ENCODE measurements at regions not wholly inside any gene's neighbourhood (a gene's known extent, or its start where the extent isn't known, plus 50 kb on each side); places are given as distances from the start of the nearest gene placed in this dataset.

DNA sequence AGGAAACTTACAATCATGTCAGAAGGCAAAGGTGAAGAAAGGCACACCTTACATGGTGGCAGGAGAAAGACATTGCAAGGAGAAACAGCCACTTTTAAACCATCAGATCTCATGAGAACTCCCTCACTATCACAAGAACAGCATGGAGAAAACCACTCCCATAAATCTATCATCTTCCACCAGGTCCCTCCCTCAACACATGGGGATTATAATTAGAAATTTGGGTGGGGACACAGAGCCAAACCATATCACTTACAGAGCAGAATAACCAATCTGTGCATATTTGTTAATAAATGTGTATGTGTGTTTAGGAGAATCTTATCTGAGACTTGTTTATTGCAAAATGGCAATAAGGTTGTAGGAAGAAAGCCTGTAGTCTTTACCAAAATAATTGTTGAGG is 205.2 kb upstream of the ANO3 start:
- DNase-seq = no peak

DNA sequence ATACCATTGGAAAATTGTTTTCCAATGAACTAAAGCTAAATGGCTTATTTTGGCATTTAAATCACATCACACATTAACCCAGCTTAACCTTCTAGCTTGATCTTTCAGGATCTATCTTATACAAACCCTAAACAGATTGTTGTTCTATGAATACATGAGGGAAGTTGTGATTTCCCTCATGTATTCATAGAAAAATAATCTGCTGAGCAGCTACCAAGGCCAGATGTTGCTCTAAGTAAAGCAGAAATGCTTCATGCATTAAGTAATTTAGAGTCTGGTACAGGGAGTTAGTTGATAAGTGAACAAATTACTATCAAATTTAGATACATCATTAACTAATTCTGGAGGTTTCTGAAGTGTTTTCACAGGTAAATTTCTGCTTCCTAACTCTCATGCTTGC is 204.6 kb upstream of the ANO3 start:
- no peak for DNase-seq

DNA sequence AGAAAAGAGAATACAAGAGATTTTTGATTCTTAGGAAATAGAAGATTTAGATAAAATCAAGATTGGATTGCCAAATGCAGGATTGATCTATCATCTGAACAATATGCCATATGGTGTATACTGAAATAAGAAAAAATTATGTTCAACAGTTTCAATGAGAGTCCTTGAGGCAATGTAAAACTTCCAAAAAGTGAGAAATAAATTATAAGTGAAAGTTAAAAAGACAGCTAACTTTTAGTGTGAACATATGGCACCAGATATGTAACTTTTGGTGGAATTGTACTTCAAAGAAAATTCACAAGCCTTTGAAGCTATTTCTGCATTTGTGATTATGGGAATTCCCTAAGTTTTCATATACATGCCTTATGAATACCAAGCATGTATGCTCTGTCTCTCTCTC is 200.5 kb upstream of the ANO3 start:
- DNase-seq = no peak

DNA sequence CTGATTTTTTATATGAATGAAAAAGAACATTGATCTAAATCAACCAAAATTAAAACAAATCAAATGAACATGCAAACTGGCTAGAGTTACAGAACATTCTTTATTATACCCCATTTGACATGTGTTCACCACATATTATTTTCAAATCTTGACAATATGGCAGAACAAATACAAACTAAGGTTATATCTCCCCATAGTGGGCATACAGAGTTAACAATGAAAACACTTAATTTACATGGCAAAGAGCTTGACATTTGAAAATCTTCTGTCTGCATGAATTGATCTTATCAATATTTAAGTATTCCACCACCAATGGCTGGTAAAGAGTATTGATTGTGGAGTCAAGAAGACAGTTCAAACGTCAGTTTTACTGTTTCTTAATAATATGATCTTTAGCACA is 197.9 kb upstream of the ANO3 start:
- no peak for DNase-seq

DNA sequence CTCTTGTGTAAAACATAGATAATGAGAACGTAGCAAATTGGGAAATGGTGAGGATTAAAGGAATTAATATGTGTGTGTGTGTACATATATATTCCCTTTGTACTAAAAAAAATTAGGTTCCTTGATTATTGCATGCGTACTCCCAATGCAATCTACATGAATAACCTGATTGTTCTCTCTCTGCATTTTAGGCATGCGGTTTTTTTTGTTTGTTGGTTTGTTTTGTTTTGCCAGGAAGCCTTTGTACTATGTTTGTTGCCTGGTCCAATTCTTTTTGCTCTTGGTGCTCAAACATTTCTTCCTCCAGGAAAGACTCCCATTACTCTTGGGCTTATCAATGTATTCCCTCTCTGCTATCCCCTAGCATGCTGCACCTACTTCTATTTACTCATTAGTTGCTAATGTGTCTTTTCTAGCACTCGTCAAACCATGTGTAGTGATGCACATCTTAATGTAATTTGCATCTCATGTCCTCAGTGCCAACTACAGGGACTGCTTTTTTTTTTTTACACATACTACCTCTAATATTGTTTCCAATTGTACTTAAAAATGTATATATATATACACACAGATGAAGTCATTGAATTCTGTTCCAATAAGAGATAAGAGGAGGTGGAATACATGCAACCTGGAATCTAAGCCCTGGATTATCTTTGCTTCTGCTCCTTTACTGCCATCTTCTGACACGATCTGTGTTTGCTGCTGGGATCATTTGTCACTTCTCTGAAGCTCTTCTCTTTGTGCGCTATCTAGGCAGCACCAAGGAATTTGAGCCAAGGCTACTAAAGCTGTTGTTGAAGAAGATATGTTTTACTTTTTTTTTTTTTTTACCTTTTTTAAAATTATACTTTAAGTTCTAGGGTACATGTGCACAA is 197.2 kb upstream of the ANO3 start:
- peak; percentile 33 for DNase-seq

DNA sequence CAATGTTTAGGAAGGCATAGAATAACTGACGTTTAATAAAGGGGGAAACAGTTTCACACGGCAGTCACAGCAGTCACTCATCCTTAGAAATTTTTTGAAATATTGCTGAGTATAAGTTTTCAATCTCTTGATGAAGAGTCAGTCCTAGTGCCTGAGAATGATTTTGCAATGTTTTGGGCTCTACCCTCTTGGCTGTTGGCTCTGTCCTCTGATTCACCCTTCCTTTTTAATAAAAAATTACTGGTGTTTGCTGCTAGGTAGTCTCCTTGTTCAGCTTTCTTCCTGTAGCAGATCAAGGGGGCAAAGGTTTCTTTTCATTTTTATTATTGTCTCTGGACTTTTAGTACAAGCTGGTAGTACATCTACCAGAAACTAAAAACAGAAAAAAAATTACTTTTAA is 194.3 kb upstream of the ANO3 start:
- no peak for DNase-seq

DNA sequence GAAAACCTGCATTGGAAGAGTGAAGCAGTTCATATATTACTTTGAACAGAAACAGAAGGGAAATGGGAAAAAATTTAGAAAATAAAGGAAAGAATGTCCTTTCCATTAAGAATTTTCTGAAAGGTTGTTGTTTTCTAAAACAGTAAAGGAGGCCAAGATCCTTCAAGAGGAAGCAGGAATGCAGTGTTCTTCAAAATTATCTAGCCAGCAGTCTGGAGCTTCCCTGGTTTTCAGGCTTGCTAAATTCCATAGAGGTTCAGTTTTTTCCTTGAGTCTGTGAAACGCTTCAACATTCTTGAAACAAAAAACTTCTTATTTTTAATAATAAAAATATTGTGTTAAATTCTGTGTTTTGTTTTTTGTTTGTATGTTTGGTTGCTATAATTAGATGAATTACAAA is 189.0 kb upstream of the ANO3 start:
- no peak for DNase-seq

DNA sequence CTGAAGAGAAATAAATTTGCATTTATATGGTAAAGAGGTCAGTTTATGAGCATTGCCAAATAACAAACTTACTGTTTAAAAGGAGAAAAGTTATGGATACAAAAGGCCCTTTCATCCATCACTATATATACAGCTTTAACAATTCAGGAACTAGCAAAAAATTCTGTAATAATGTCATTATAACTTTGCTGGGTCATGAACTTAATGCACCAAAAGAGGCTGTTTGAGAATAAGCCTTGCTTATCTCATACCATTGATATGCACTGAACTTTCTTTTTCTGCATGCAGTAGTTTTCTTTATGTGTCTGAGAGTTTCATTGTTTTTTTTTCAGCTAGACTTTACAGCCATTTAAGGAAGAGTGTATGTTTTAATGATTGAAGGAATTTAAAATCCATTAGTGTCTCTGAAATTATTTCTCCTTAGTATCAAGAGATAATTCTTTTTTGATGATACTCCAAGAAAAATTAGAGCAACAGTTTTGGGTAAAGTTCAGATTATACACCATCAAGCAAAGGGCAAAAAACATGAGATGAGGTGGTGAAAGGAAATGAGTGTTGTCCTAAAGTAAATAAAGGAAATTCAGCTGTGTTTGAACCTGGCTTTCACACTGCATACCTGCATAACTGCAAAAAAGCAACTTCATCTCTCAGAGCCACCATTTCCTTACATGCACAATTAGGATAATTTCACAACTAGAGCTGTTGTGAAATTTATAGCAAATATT is 188.2 kb upstream of the ANO3 start:
- DNase-seq = no peak

DNA sequence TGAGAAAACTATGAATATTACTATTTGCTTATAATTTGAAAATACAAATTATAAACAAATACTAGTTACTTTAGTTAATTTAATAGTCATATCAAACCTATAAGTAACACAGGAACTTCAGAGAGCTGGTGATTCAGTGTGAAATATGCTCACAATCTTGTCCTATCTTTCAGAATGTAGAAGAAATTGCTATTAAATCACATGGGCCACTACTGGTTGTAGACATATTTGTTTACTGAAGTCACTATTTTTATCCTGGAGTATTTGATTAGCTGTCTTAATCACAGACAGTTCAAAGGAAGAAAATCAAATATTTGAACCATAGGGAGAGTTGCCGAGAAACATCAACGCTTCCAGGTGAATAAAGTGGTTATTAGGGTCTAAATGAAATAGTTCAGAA is 187.6 kb upstream of the ANO3 start:
- DNase-seq = no peak

DNA sequence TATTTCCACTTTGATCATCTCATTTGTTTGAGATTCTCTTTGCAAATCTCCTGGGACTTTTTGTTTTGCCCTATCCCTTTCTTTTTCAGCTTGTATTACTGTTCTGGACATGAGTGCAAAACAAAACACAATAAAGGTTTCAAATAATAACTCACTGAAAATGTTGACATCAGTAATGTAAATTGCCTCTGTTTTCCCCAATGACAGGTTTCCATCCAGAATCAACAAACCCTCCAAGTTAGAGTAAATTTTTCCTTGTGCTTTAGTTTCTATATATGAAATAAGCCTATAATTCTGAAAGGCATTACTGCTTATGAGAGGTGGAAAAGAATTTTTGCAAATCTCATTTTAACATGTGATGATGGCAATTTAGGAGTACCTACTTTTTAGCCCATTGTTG is 187.0 kb upstream of the ANO3 start:
- DNase-seq = no peak

DNA sequence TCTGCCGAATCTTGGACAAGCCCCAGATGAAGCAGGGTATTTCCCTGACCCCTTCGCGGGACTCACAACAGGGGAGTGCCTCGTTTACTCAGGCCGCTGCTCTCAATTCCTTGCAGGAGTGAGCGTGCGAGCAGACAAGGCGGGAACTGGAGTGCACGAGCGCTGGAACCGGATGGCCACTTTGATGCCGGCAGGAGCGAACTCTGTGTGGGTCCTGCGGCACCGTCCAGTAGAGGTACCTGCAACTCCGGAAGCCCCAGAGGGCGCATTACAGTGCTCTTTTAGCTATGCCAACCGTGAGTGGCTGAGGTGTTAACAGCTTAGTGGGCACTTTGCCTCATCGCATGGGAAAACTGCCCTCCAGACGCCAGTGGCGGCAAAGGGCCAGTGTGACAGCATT is 182.3 kb upstream of the ANO3 start:
- DNase-seq = no peak

DNA sequence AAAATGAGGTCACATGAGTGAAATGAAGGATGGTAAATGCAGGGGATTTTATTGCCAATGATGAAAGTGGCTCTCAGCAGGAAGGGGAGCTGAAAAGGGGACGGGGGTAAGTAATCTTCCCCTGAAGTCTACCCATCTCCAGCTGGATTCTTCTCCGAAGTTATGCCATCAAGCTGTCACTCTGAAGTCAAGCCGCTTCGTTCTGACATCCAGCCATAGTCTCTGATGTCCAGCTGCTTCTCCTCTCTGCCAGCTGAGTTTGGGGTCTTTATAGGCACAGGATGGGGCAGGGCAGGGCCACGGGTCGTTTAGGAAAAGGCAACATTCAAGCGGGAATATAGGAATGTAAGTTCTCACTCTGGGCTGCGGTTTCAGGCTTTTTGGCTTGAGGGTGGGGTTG is 181.9 kb upstream of the ANO3 start:
- no peak for DNase-seq

DNA sequence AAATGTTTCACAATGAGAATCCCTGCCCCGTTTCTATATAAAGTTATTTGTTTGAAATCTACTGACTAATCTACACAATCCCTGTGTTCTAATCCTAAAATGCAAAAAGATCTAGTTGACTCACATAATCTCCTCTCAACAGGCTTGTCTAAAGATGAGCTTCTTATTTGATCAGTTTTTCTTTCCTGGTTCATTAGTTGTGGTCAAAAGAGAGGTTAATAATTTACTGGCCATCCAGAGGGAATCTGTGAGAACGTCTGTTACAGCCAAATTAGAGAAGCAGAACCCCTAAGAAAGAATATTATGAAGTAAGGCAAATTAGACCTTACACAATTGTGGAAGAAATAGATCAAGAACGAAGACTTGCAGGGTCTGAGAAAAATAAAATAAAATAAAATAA is 173.7 kb upstream of the ANO3 start:
- DNase-seq = no peak

DNA sequence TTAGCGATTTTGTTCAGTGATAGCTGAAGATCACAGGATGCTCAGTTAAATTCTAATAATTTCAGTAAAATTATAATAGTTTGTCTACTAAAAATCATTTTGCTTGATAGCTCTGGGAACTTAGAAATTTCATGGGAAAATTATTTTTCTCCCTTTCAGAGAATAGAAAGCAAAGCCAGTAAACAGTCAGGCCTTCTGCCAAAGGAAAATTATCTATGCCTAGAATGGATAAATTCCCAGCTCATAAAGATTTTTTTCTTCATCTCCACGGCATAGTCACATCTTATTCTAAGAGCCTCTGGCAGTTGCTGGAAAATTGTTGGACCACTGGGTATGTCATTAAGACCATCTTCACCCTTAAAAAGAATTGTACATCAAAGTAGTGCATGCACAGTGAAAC is 169.6 kb upstream of the ANO3 start:
- no peak for DNase-seq

DNA sequence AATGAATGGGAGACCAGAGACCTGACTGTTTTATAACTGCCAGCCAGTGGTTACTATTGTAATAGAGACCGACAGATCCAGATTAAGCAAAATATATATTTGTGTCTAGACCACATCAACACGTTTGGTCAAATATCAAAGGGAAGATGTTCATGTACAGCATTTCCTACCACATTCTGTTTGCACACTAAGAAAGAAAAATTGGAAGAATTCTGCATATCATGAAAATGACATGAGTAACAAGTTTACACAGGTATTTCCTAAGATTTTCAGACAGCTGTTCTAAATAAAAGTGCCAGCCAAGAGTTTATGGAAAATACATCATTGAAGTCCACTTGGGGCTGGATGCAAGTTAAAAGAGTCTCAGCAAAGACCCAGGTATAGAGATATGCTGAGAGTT is 145.5 kb upstream of the ANO3 start:
- DNase-seq = no peak

DNA sequence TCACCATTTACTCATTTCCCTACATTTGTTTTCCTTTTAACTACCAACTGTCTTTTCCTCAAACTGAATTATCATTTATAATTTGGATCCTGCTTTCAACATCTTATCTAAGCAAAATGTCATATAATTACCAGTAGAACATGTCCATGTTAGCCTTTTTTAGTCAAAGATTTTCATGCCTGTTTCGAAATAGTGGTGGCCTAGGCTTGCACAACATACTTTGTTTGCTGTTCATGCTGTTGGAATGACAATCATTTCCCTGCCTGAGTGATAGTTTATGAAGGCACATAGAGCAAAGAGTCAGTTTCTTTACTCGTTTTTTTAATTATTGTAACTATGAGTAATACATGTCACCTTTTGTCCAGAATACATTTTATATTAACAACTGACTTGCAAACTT is 144.3 kb upstream of the ANO3 start:
- no peak for DNase-seq

DNA sequence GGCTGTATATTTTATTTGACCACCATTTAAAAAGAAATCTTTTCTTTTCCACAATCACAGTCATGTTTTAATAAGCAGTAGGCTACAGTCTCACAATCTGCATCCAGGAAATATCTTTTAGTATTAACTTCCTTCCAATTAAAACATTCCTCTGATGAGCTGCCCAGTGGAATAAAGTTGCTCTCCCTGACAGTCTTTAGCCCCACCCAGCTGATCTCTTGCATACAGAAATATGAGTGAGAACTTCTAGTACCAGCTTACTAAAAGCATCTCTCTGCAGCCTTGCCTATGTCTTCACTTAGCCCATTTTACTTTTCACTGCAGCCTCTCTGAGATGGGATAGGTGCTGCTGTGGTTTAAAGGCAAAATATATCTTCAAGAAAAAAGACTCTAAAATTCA is 143.4 kb upstream of the ANO3 start:
- DNase-seq = no peak

DNA sequence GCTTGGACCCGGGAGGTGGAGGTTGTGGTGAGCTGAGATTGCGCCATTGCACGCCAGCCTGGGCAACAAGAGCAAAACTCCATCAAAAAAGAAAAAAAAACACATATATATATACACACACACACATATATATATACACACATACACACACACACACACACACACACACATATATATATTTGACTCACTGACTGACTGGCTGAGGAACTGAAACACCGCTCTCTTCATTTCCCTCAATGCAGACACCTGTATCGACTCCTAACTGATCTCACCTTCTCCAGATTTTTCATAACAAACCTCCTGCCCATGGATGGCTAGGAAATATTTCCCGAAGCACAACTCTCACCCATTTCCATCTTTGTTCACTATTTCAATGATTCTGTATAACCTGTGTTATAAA is 140.7 kb upstream of the ANO3 start:
- DNase-seq = no peak

DNA sequence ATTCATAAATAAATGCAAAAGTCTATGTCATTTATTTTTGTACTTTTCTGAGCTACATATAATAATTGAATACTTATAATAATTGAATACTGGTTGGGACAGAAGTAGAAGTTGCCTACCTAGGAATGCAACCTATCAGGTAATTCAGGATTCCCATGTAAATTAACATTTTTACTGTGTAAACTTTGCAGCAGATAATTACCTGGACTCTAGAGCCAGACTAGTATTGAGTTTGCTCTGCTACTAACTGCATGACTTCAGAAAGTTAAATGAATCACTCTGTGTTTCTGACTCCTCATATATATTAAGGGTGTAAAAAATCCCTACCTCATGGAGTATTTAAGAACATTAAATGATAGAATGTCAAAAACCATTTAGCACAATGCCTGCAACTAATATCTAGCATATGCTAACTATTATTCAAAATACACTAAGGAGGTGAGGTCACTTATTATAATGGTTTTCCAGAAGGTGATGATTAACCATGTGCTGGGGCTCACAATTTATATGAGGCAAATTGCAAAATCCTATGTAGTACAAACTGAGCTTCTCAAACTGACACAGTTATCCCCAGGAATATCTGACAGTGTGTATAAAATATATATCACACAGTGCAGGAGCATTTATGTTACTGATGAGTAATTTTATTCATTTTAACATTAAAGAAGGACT is 138.1 kb upstream of the ANO3 start:
- no peak for DNase-seq

DNA sequence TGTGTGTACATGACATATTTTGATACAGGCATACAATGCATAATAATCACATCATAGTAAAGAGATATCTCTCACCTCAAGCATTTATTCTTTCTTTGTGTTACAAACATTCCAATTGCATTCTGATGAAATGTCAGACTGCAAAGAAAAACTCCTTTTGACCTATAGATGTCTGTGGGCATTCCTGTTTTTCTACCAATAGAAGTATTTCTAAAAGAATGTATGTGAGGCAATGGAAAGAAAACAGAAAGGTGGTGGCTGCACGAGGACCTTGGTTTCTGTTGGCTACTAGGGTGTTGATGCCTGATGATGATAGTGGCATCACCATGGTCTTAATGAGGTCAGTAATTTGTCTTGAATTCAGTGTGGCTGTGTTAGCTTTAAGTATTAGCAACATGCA is 137.0 kb upstream of the ANO3 start:
- DNase-seq = no peak

DNA sequence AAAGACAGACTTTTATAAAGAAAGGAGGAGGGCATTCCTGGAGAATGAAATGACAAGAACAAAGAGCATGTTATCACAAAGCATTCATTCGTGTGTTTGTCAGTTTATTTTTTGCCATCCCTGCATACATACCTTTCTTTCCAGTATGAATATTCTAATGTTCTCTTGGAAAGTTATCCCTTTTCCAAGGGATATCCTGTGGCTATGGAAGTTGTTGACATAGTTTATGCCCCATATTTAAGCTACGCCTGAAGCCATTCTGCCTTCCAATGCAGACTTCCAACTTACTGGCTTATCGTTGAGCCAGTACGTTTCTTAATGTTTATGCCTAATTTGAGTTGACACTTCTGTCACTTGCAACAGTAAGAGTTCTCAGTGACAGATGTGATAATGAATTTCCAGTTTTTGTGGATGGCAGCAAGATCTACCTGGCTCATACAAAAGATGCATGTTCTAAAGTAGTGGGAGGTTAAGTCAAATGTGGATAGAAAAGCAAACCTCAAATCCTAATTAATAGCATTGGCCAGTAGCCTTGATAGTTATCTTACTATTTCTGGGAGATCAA is 133.3 kb upstream of the ANO3 start:
- DNase-seq = no peak

DNA sequence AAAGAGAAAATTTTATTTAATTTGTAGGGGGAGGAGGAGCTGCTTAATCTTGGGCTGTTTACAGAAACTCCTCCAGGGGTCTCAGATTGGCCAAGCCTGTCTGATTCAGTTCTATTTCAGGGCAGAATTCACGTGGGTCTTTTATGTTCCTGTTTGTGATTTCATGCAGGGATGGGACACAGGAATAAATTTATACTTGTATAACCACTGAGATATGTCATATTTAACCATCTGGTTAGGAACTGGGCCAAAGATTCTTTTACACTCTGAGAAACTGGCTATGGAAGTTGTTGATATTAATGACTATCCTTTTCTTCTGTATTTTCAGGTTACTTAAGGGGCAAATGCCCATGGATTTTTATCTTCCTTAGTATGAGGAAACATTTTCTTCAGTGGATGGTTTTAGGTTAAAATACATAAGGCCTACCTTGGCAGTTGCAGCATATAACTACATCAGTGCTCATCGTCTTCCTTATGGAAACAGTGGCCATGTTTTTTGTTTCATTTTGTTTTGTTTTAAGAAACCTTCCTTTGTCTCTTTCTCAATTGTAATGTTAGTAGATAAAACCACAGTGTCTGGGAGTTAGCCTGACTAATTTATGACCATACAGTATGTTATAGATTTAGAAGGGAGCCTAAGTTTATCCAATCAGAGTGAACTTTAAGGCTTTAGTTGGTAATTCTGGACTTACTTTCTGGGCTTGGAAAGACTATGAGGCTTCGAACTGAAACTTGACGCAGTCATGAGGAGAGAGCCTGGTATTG is 132.4 kb upstream of the ANO3 start:
- DNase-seq = no peak

DNA sequence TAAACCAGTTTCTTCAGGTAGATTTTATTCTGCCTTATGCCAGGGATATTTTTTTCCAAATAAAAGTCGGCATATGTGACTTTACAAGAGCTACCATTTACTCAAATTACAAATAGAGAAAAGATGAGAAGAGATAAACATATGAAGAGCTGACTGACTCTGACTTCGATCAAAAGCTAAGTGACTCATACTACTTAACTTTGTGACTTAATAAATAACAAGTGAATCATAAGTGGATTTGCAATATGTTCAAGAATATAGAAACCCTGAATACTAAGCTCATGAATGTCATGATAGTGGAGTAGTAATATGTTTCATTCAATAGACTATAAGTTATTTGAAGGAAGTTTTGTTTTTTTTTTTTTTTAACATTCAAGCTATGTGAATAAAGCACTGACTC is 130.5 kb upstream of the ANO3 start:
- DNase-seq = no peak
